GM12891 (cell line): ENCODE measurements at regions not wholly inside any gene's neighbourhood (a gene's known extent, or its start where the extent isn't known, plus 50 kb on each side); places are given as distances from the start of the nearest gene placed in this dataset.

Experiments
- POLR2A ChIP-seq: IDR thresholded peaks from 2 replicates; pipeline ENCODE4 v1.6.1; 2011; ENCODE audit warnings: low read depth, low read length, control low read depth
- POLR2AphosphoS5 ChIP-seq: IDR thresholded peaks from 2 replicates; pipeline ENCODE4 v1.6.1; 2011; ENCODE audit warnings: low read depth, low read length, control low read depth
- POU2F2 ChIP-seq: IDR thresholded peaks from 2 replicates; pipeline ENCODE4 v1.6.1; 2011; ENCODE audit warnings: low read depth, mild to moderate bottlenecking, control low read depth, low read length, moderate library complexity
- TAF1 ChIP-seq: IDR thresholded peaks from 2 replicates; pipeline ENCODE4 v1.6.1; 2011; ENCODE audit warnings: low read depth, low read length, control low read depth

DNA sequence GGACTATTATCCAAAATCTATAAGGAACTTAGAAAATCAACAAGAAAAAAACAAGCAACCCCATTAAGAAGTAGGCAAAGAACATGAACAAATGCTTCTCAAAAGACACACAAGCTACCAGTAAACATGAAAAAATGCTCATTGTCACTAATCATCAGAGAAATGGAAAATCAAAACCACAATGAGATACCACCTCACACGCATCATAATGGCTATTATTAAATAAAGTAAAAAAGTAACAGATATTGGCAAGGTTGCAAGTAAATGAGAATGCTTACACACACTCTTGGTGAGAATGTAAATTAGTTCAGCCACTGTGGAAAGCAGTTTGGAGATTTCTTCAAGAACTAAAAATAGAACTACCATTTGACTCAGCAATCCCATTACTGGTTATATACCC, 167.0 kb upstream of the DMRTA1 start:
- no peak for TF ChIP-seq POLR2A
- TF ChIP-seq TAF1 = no peak
- TF ChIP-seq POLR2AphosphoS5 = no peak
- no peak for TF ChIP-seq POU2F2
